GM19452 (cell line): ENCODE measurements at regions not wholly inside any gene's neighbourhood (a gene's known extent, or its start where the extent isn't known, plus 50 kb on each side); places are given as distances from the start of the nearest gene placed in this dataset.
A peak's percentile ranks its signal among the peaks of the same experiment; 100 is the strongest.

Source experiments
- ATAC-seq: cut with Tn5 transposase; IDR thresholded peaks from one replicate; pipeline ENCODE4 v1.9.1; 2021; ENCODE audit not compliant: unreplicated experiment

DNA sequence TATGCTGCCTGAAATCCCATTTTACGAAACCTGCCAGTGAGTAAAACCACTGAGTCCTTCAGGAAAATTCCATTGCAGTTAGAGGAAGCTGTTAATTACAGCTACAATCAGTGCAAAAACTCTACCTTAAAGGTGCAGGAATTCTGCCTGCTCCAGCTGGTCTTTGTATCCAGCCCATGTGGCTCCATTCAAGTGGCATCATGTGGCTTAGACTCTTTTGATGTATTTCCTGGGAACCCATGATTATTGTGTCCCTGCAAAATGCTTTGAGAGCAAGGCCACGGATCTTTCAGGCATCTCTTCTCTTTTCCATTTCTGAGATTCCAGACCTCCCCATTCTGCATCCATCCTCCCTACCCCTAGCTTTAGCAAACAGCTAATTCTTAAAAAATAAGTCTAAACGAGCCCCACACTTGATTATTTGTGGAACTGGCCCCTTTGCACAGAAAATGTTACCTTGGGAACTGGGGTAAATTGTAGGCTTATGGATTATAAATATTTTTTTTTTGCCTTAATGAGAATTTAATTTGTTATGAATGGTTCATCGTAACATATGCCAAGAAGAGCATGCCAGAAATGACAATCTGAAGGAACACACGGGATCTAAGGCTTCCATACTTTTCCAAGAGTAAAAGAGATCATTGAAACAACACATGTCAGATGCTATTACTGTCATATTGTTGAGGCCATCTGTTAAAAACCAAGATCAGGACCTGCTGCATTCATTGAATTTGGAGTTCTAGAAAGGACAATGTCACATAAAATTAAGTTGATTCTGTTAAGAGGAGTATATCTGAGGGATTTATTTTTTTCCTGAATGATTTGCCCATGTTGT, 144.6 kb downstream of the TPH2 start:
- no peak for ATAC-seq

DNA sequence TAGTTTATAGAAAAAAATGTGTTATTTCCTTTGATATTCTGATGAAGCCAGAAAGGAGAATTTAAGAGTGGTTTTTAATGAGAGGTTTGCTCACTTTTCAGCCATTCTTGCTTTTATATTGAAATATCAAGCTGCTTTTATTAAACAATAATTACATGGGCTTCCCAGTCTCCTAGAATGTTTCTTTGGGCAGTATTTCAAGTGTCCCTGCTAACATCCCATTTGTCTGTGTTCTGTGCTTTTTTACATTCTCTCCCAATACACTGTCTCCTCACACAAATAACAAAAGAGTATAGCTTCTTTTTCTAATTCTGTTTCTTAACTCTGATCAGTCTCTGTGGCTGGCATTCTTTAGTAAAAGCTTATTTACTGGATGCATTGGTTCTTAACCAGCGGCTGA, 145.4 kb downstream of the TPH2 start:
- no peak for ATAC-seq

DNA sequence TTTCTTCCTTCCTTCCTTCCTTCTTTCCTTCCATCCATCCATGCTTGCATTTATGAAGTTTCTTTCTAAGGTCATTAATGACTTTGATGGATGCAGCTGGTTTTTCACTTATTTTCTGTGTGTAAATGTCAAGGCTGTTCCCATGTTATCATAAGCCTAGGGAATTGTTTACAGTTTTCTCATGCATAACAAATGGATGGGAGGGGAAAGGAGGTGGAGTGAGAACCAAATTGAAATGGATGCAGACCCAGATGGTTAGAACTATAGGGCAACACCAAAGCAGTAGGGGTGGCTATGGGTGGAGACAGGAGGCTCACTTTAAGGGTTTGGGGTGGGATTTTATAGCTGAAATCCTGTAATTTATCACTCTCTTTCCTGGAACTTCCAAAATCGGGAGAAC, 146.2 kb downstream of the TPH2 start:
- ATAC-seq, result no peak

DNA sequence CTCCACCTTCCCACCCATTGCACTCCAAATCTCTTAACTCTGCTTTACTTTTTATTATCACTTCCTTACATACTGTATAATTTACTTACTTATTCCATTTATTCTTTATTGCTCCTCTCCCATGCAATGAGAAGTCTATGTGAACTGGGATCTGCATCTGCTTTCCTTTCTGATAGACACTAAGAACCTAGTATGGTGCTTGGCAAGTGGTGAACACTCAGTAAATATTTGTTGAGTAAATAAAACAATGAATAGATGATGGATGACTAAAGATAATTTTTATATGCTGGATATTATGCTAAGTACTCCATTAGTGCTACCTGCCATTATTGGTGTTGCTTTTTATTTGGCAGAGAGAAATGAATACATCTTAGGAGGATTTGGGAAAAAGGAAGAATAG, 151.0 kb downstream of the TPH2 start:
- ATAC-seq, result no peak

DNA sequence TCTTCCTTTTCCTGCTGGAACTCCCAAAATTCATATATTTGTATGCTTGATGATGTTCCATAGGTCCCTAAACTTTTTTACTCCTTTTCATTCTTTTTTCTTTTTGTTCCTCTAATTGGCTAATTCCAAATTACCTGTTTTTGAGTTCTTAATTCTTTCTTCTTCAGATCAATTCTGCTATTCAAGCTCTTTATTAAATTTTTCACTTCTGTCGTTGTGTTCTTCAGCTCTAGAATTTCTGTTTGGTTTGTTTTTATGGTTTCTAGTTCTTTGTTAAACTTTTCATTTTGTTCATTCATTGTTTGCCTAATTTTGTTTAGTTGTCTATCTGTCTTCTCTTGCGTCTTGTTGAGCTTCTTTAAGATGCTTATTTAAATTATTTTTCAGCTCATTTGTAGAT, 154.8 kb downstream of the TPH2 start:
- no peak for ATAC-seq

DNA sequence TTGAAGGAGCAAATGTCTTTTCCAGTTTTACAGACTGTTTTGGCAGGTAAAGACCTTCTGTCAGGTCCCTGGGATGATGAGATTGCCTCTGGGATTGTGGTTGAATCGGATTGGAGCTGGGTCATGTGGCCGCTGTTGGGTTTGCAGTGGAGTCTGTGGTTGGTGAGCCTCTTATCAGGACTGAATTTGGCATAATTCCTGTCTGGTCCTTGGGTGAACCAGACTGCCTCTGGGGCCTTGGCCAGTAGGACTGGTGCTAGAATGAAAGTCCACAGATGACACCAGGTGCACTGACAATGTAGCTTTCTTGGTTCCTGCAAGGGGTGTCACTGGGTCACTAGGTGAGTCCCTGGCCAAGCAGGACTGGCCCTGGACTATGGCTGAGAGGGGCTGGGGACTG, 155.3 kb downstream of the TPH2 start:
- ATAC-seq, result no peak

DNA sequence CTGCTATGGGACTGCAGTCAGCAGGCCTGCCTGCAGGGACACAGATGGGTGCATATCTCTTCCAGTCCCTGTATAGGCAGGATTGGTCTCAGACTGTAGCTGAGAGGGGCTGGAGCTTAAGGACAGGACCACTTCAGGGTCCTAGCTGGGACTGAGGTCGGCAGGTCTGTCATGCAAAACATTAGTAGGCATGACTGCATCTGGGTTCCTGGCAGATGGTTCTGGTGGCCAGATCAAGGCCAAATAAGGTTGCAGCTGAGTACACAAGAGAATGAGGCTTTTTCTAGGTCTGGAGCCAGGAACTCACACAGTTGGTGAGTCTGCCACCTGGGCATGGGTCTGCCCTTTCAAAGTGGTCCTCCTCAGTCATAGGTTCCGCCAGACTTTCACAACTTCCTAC, 155.8 kb downstream of the TPH2 start:
- ATAC-seq, result no peak

DNA sequence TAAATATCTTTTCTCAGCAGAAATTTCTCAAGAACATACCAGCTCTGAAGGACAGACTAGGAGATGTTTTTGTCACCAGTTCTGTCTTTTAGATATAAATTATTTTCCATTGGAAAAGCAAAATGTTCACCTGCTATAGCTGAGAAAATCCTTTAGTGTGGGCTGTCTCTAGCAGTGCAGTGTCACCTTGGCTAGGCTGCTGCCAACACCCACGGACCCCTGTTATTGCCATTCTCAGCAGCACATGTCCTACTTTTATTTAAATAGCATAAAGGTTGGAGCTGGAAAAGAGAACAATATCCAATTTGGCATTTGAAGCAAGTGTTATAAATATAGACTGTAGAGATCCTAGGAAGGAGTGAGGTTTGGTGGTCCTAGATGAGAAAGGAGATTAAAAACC, 156.4 kb downstream of the TPH2 start:
- ATAC-seq, result no peak

DNA sequence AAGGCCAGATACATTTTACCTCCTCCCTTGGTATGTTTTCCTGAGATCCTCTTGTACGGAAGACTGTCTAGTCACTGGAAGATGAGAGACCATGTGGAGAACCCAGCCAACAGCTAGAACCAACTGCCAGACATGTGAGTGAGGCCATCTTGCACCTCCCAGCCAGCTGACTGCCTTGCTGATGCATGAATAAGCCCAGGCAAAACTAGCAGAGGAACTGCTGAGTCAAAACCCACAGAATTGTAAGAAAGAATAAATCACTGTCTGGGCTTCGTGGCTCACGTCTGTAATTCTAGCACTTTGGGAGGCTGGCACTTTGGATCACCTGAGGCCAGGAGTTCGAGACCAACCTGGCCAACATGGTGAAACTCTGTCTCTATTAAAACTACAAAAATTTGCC, 160.0 kb downstream of the TPH2 start:
- ATAC-seq, result no peak

DNA sequence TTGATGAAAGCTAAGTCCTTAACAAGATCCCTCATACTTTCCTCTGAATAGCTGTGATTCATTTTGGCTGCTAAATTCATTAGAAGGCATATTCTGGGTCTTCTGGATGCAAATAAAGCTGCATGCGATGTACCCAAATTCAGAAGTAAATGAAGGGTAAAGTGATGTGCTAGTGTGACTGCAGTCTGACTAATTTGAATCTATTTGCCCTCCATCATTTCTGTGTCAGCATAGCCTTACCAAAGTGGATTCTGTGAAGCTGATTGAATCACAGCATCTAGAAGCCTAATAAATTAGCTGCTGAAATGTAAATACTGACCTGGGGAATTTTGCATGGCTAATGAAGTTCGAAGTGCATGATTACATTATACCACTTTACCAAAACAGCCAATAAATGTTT, 162.2 kb downstream of the TPH2 start:
- ATAC-seq, result no peak

DNA sequence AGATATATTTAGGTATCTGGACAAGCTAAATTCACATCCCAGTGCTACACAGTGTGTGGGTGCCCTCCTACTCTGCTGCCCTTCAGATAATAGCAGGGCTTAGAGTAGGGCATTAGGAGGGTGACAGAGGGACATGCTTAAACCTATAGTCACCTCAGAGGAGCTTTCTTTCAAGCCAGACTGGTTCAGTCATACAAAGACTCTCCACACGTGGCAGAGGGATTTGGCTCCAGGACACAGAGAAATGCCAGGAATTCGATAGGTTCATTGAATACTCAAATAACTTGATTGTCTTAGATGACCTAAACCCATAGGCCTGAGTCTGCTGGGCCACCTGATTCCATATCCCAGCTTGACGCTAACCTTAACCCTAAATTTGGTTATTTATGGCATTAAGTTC, 163.5 kb downstream of the TPH2 start:
- no peak for ATAC-seq

DNA sequence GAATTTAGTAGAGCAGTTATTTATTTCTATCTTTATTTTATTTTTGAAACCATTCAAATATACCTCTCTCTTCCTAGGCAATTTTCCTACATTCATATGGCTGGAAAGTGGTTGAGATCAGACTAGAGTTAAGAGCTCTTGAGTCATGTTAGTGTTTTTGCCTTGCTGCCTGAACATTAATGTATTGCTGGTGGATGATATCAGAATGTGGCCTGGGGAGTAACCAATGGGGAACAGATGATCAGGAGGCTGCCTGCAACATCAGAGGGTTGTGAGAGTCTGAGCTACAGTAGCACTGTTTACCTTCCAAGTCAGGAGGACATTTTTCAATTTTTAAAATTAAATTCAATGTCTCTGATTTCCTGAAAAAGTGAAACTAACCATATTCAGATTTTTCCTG, 166.3 kb upstream of the TRHDE start:
- no peak for ATAC-seq

DNA sequence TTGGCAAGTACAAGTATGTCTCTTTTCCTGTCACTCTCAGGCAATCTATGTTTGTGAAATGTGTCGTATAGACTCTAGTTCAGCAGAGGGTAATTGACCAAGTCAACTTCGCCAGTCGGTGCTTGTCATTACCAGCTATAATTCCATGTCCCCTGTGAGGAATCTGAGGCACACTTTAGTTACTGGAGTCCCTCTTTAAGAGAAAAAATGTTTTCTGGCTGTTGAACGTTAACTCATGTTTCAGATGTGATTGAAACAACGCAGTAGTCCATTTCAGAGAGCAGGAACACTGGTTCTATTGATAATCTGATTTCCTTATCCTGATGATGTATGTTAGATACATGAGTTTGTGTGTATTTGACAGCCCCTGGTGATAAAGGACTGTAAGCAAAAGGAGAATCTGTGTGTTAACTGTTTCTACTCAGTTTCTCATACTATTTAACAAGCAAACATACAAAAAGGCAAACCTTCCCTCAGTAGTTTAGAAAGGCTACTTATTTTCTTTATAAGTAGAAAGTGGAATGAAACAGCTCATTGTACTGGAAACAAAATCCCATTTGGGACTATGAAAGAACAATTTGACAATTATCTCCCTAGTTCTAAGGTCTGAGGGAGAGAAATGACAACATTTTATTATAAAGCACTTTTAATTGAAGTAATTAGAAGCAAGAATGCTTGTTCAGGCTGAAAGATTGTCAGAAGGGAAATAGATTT, 161.1 kb upstream of the TRHDE start:
- no peak for ATAC-seq

DNA sequence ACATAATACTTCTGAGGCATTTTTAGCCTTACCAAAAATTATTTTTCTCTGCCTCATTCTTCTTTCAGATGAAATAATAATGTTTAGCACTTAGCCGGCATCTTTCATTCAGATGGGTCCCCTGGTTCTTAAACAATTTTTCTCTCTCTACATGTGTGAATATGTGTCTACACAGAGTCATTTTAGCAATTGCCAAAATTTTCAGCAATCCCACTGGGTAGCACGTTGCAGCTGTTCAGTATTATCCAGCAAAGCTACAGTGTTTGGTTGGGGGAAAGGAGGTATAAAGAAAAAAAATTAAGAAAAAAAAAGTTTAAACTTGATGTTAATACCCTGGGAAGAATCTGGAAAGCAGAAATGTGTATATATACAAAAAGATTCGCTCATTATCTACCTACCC, 160.5 kb upstream of the TRHDE start:
- ATAC-seq, result no peak

DNA sequence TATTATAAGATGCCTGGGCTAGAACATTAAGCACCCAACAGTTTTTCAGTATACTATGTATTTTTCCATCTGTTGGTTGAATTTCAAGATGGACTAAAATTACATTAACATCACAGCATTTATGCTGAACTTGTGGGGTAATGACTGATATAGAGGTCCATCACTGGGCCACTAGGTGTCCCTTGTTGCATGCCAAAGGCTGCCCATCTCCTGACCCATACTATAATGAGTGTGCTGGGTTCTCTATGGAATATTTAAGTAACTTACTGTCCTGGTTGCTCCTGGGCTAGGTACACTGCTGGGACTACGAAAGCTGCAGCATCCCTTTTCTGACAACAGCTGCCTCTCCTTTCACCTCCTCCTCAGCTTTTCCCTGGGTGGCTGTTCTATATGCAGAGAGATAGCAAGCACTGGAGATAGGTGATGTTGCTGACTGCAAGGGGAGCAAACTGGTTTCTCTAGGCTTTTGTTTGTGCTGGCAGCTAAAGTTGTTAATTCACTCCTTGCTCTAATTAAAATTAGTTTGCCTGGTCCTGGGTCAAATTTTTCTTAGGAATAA, 138.6 kb upstream of the TRHDE start:
- ATAC-seq, result no peak

DNA sequence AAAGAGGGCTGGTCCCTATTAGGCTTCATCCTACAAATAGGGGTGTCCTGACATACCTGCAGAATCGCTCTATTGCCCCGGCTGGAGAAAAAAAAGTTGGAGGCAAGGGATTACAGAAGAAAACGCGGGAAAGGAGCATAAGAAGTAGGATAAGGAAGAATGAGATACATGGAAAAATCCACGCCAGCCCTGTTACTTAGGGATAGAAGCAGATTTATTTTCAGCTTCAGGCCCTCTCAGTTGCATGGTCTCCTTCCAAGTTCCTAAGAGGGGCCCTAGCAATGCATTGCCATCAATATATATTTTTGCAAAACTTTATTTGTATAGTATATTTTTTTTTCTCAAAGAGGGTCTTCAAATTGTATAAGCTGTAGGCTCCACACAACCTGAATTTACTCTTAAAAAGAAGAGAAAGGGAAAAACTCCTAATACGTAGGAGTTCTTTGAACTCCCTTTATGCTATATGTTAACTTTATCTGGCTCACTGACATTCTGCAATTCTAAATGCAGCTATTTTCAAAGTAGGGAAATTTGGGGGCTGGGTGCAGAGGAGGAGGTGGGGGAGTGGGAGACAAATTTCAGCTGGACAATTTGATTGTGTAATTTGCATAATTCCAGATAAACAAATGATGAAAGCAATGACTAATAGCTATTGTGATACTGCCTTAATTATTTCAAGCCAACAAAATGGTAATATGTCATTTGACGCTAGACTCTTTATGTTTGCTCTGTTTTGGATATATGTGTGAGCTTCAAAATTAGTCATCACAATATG, 137.7 kb upstream of the TRHDE start:
- ATAC-seq, result no peak

DNA sequence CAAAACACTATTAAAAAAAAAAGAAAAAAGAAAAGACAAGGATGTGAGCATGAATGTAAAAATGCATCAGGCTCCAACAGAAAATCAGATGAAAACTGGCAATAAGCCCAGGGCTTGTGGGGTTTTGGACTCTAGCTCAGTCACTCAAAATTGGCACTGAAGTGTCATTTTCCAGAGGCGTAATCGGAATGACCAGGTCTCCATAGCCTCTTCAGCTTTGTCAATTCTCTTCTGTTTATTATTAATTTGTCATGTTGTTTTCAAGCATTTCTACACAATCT, 137.2 kb upstream of the TRHDE start:
- ATAC-seq, result no peak

DNA sequence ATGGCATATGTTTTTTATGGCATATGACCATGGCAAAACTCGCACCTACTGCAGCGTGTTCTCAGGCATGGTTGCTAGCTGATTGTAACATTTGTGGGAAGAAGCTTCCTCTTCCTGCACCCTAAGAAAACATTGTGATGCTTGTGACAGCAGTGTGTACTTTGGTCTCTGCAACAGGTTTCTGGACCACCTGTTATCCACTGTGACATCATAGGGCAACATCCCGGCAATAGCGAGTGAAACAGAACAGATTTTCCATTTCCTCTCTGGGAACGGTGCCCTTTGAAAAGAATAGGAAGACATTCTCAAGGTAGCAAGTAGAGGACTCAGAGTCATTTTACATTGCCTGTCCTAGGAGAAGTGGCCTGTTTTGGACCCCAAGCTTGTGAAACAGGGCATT, 135.4 kb upstream of the TRHDE start:
- no peak for ATAC-seq

DNA sequence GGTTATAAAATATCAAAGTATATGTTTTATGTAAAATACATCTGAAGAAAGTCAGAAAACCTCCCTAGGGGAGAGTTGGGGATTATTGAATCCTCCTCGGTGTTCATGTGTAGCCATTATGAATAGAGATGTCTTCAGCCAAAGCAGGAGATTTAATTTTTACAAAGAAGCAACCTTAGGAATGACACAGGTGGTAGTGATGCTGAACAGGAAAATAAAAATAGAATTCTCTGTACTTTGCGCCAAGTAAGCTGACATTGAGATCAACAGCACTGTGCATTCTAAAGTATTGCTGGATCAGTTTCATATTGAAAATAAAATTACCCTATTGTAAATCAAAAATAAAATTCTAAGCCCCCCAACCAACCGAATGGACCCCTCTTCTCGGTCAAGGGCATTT, 132.8 kb upstream of the TRHDE start:
- no peak for ATAC-seq

DNA sequence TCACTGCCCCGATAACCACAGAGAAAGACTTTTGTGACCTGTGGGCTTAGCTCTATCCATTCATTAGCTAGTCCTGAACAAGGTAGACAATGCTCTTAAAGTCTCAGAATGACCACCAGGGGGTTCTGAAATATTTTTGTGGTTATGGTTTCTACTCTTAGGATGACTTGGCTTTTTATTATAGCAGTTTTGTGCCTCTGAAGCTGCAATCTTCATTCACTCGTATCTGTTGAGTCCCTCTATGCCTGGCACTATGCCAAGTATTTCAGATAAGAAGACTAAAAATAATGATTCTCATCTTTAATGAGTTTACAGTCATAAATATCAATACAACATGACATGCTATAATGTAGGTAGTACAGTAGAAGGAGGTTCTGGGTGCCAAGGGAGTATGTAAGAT, 130.8 kb upstream of the TRHDE start:
- peak; percentile 95 for ATAC-seq

DNA sequence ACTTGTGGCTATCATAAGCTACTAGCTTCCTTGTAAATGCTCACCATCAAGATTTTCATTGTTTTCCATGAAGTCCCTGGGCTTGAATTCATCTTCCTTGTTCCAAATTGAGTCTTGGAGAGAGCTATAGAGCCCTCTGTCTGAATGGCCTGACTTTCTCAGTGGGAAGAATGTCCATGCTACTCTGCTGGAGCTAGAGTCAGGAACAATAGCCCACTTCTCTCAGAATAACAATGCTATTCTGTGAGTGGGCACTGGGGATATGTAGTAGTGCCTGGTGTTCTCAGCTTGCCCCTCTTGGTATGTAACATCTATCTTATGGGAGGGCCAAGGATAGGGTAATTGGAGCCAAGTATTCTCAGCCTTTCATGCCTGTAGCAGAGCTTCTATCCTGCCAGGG, 127.6 kb upstream of the TRHDE start:
- ATAC-seq, result no peak

DNA sequence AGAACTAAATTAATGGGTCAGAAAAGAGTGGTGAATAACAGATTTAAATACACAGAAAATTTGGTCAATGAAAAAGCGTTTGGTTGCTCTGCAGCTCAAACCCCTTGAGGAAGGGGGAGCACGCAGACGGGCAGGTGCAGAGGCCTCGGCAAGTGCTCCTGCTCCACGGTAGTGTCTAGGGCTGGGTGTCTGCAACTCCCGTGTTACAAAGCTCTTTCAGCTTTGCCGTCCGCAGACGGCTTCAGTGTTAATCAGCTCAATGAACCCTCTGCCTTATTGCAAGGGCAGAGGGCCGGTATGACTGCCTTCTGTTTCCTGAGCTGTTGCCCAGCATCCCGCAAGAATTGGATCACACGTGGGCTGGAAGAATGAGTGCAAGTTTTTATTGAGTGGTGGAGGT, 125.7 kb upstream of the TRHDE start:
- ATAC-seq, result no peak
